Loucy (cell line): ENCODE measurements at regions not wholly inside any gene's neighbourhood (a gene's known extent, or its start where the extent isn't known, plus 50 kb on each side); places are given as distances from the start of the nearest gene placed in this dataset.

Experiments
- H2AFZ ChIP-seq: fragments of 200-600 bp; sonication (generic); 2 replicates; pipeline ENCODE4 v1.6.0; 2016; ENCODE audit warnings: antibody characterized with exemption, mild to moderate bottlenecking, low read length, moderate library complexity
- H3F3A ChIP-seq: fragments of 200-600 bp; 2 replicates; pipeline ENCODE4 v1.6.0; 2016; ENCODE audit warnings: antibody characterized with exemption, low read depth, mild to moderate bottlenecking
- H3K27me3 ChIP-seq: fragments of 200-600 bp; sonication (generic); 2 replicates; pipeline ENCODE4 v1.6.1; 2014; ENCODE audit warnings: low read length, mild to moderate bottlenecking; ENCODE audit not compliant: insufficient read depth, poor library complexity, severe bottlenecking
- H3K36me3 ChIP-seq: fragments of 200-600 bp; sonication (generic); 2 replicates; pipeline ENCODE4 v1.6.1; 2016; ENCODE audit warnings: low read length; ENCODE audit not compliant: insufficient read depth
- H3K4me1 ChIP-seq: fragments of 200-600 bp; sonication (generic); 2 replicates; pipeline ENCODE4 v1.5.1; 2014; ENCODE audit warnings: low read length, mild to moderate bottlenecking; ENCODE audit not compliant: insufficient read depth, poor library complexity, severe bottlenecking
- H3K4me2 ChIP-seq: fragments of 200-600 bp; sonication (generic); 2 replicates; pipeline ENCODE4 v1.6.0; 2014; ENCODE audit warnings: antibody characterized with exemption, low read length, low read depth, mild to moderate bottlenecking; ENCODE audit not compliant: poor library complexity, severe bottlenecking
- H3K4me3 ChIP-seq: fragments of 200-600 bp; sonication (generic); 2 replicates; pipeline ENCODE4 v1.5.1; 2014; ENCODE audit warnings: low read length, mild to moderate bottlenecking, mixed read lengths; ENCODE audit not compliant: poor library complexity, severe bottlenecking
- H3K79me2 ChIP-seq: fragments of 200-600 bp; sonication (generic); 2 replicates; pipeline ENCODE4 v1.6.1; 2014; ENCODE audit warnings: low read length; ENCODE audit not compliant: insufficient read depth
- H3K9ac ChIP-seq: fragments of 200-600 bp; sonication (generic); 2 replicates; pipeline ENCODE4 v1.6.0; 2014; ENCODE audit warnings: mild to moderate bottlenecking, low read depth, low read length, moderate library complexity; ENCODE audit not compliant: poor library complexity, severe bottlenecking
- H3K9me2 ChIP-seq: fragments of 200-600 bp; sonication (generic); replicated peaks from 2 replicates; pipeline ENCODE4 v1.6.1; 2016; ENCODE audit warnings: low read depth, low read length, mixed read lengths
- H3K9me3 ChIP-seq: fragments of 200-600 bp; sonication (generic); 2 replicates; pipeline ENCODE4 v1.6.1; 2014; ENCODE audit warnings: mild to moderate bottlenecking, antibody characterized with exemption, low read length, low read depth; ENCODE audit not compliant: insufficient read depth
- H4K20me1 ChIP-seq: fragments of 200-600 bp; sonication (generic); 2 replicates; pipeline ENCODE4 v1.6.0; 2014; ENCODE audit warnings: antibody characterized with exemption, low read length, mild to moderate bottlenecking; ENCODE audit not compliant: insufficient read depth, poor library complexity, severe bottlenecking
- CTCF ChIP-seq: fragments of 200-600 bp; sonication (generic); conservative IDR thresholded peaks from 2 replicates; pipeline ENCODE4 v1.5.1; 2014; ENCODE audit warnings: mild to moderate bottlenecking, antibody characterized with exemption, low read length
- EZH2phosphoT487 ChIP-seq: fragments of 200-600 bp; IDR thresholded peaks from 2 replicates; pipeline ENCODE4 v1.6.1; 2018; ENCODE audit warnings: antibody characterized with exemption, mild to moderate bottlenecking, moderate library complexity, borderline replicate concordance

GRCh38 chr15:87387766-87388165 is 868.8 kb downstream of the NTRK3 start:
- no peak for TF ChIP-seq CTCF
- H3K9me3 ChIP-seq = no peaks in the 10 kb centered on the region
- no peaks in the 10 kb centered on the region for H4K20me1 ChIP-seq
- H3F3A ChIP-seq = no peaks in the 10 kb centered on the region
- H3K36me3 ChIP-seq = no peaks in the 10 kb centered on the region
- H3K4me3 ChIP-seq = no peak overlapping the region
- H3K79me2 ChIP-seq = no peaks in the 10 kb centered on the region
- no peak overlapping the region for H2AFZ ChIP-seq
- no peak overlapping the region for H3K9ac ChIP-seq
- no peaks in the 10 kb centered on the region for H3K9me2 ChIP-seq
- H3K4me2 ChIP-seq = no peak overlapping the region
- no peaks in the 10 kb centered on the region for H3K27me3 ChIP-seq
- H3K4me1 ChIP-seq = no peaks in the 10 kb centered on the region

GRCh38 chr15:87374339-87374738 is 882.2 kb downstream of the NTRK3 start:
- Histone ChIP-seq H3K9me2 (no peaks in the 10 kb centered on the region), H3K36me3 (no peaks in the 10 kb centered on the region), H2AFZ (no peak overlapping the region), H4K20me1 (no peaks in the 10 kb centered on the region), H3K9me3 (0 out of 2 replicates have a peak, but pooled peaks cover 6% of the 10 kb centered on the region), H3K4me2 (no peak overlapping the region), H3K4me3 (no peak overlapping the region), H3K4me1 (no peaks in the 10 kb centered on the region), H3F3A (no peaks in the 10 kb centered on the region), H3K9ac (no peak overlapping the region), H3K79me2 (no peaks in the 10 kb centered on the region), H3K27me3 (no peaks in the 10 kb centered on the region)
- TF ChIP-seq EZH2phosphoT487 (no peak), CTCF (no peak)

GRCh38 chr15:87369269-87369668 is 887.3 kb downstream of the NTRK3 start:
- Histone ChIP-seq H3K9ac (no peak overlapping the region), H3K27me3 (no peaks in the 10 kb centered on the region), H3K4me2 (no peak overlapping the region), H3K36me3 (no peaks in the 10 kb centered on the region), H4K20me1 (no peaks in the 10 kb centered on the region), H3F3A (no peaks in the 10 kb centered on the region), H2AFZ (no peak overlapping the region), H3K4me3 (no peak overlapping the region), H3K9me3 (no peaks in the 10 kb centered on the region), H3K9me2 (no peaks in the 10 kb centered on the region), H3K79me2 (no peaks in the 10 kb centered on the region), H3K4me1 (no peaks in the 10 kb centered on the region)
- TF ChIP-seq EZH2phosphoT487 = no peak
- no peak for TF ChIP-seq CTCF
